Tibial nerve (tissue), 4 donors: ENCODE measurements at regions not wholly inside any gene's neighbourhood (a gene's known extent, or its start where the extent isn't known, plus 50 kb on each side); places are given as distances from the start of the nearest gene placed in this dataset.

Experiments used
- CTCF ChIP-seq, 5 experiments: fragments of 200-600 bp in 3 of 5; fragments of 450-650 bp in 2 of 5; sonication (generic) in 3 of 5; IDR thresholded peaks; one replicate each; pipeline ENCODE4 v1.5.1; 2016 to 2019; ENCODE audit warnings: antibody characterized with exemption in 5 of 5, mild to moderate bottlenecking in 3 of 5, moderate library complexity in 2 of 5
- EP300 ChIP-seq, 2 donors: sonication (generic); formaldehyde crosslinking; IDR thresholded peaks; one replicate each; pipeline ENCODE4 v1.6.1; 2017; ENCODE audit warnings: antibody characterized with exemption in 2 of 2, mild to moderate bottlenecking in 1 of 2

GRCh38 chr3:8327739-8328138 is 173.9 kb upstream of the LMCD1 start:
- no peak for TF ChIP-seq CTCF (IDR thresholded peaks at IDR 0.05)
- TF ChIP-seq EP300 (IDR thresholded peaks at IDR 0.05) = no peak
